Myocyte (in vitro differentiated cells): ENCODE measurements at regions not wholly inside any gene's neighbourhood (a gene's known extent, or its start where the extent isn't known, plus 50 kb on each side); places are given as distances from the start of the nearest gene placed in this dataset. TPM values are rescaled to one million over a fixed set of nuclear protein-coding genes. Genes with fewer than 3 reads are reported as not detected.

Experiments used
- DNase-seq: peaks from one replicate; pipeline ENCODE4 v3.0.0-alpha.2; 2012; ENCODE audit warnings: low read depth
- microRNA counts: library from miRNA; unstranded; fragments of <30 nt; microRNA quantifications from one replicate; lab custom pipeline; 2016

DNA sequence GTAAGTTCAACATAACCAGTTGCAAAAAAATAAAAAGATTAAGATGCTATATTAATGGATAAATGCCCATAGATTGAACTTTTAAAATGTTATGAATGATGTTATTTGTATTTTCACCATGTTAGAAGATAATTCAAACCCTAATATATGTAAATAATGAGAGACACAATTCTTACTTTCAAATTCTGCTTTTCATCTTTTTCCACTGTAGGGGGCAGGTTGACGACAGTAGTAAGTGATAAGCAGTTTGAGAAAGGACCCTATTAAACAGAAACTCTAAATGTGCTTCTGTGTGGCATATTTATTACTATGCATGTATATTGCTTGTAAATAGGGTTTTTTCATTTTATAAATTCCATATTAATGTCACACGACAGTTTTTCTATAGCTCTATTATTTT is 591.1 kb downstream of the SEMA5A start:
- DNase-seq, result no peak

- DNase-seq, result no peak
These were observed 589.2 kb downstream of the SEMA5A start for GRCh38 chr5:8956659-8957058.

GRCh38 chr5:8958602-8959001 is 587.3 kb downstream of the SEMA5A start:
- peak; percentile 25 for DNase-seq

- DNase-seq, result no peak
These were observed 584.7 kb downstream of the SEMA5A start for GRCh38 chr5:8961219-8961618.

DNA sequence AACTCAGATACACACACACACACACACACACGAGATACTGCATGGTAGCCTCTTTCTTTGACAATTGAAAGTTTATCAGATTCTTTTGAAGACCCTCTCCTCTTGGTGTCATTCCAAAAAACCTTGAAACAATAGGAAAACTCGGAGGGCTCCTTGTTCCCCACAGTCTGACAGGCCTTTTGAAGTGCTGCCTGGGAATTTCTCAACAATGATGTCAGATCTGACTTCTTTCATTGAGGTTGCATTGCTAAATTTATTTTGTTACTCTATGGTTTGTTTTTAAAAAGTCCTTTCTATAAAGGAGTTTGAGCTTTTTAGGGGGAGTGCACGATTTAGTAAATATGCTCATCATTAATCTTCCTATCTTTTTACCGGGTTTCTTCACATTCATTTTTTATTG is 583.9 kb downstream of the SEMA5A start:
- no peak for DNase-seq

DNA sequence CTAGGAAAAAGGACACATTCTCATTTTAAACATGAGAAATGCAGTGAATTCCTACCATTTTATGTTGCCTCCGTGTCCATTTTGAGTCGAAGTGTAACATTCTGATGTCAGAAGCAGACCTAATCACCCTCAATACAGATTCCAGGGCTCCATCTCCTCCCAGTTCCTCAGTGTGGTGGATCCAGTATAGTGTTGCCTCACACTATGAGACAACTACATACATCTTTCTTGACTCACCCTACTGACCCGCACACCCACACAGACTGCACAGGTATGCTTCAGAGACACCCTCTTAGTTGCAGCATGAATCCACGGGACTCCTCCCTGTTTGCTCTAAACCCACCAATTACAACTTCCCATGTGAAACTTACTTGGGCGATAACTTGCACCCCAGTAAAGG is 564.9 kb downstream of the SEMA5A start:
- no peak for DNase-seq

GRCh38 chr5:8981496-8981895 is 564.4 kb downstream of the SEMA5A start:
- DNase-seq, result no peak

GRCh38 chr5:8984386-8984785 is 561.5 kb downstream of the SEMA5A start:
- DNase-seq, result no peak

MicroRNAs encoded in the stretch of these regions (microRNA counts, 767-probe panel; counts per million panel counts)
- microRNA hsa-miR-4458 (lab: Ali Mortazavi, UCI), result not detected
